GM12891 (cell line): ENCODE measurements at regions not wholly inside any gene's neighbourhood (a gene's known extent, or its start where the extent isn't known, plus 50 kb on each side); places are given as distances from the start of the nearest gene placed in this dataset.

Source experiments
- PAX5 ChIP-seq: IDR thresholded peaks from 2 replicates; pipeline ENCODE4 v1.6.1; 2011; ENCODE audit warnings: low read length, moderate library complexity, mild to moderate bottlenecking; ENCODE audit not compliant: insufficient read depth, severe bottlenecking
- POLR2A ChIP-seq: IDR thresholded peaks from 2 replicates; pipeline ENCODE4 v1.6.1; 2011; ENCODE audit warnings: low read depth, low read length, control low read depth
- POLR2AphosphoS5 ChIP-seq: IDR thresholded peaks from 2 replicates; pipeline ENCODE4 v1.6.1; 2011; ENCODE audit warnings: low read depth, low read length, control low read depth
- POU2F2 ChIP-seq: IDR thresholded peaks from 2 replicates; pipeline ENCODE4 v1.6.1; 2011; ENCODE audit warnings: low read depth, mild to moderate bottlenecking, control low read depth, low read length, moderate library complexity
- TAF1 ChIP-seq: IDR thresholded peaks from 2 replicates; pipeline ENCODE4 v1.6.1; 2011; ENCODE audit warnings: low read depth, low read length, control low read depth

GRCh38 chr13:89163096-89163495 is 1491.9 kb downstream of the SLITRK5 start:
- no peak for TF ChIP-seq POLR2A
- TF ChIP-seq TAF1, result no peak
- TF ChIP-seq PAX5, result no peak
- no peak for TF ChIP-seq POLR2AphosphoS5
- TF ChIP-seq POU2F2, result no peak
